Gastrocnemius medialis (tissue), 4 donors: ENCODE measurements at regions not wholly inside any gene's neighbourhood (a gene's known extent, or its start where the extent isn't known, plus 50 kb on each side); places are given as distances from the start of the nearest gene placed in this dataset.

Experiments used
- ATAC-seq, 2 donors: fragments of 150-250 bp; one replicate each; pipeline ENCODE4 v1.9.1; 2016
- DNase-seq, 2 donors: peaks; one replicate each; pipeline ENCODE4 v3.0.0-alpha.2; 2019
- H3K27ac ChIP-seq, 4 donors: fragments of 200-600 bp; sonication (generic); 1 replicate in 1 of 4; 2 replicates in 3 of 4; pipeline ENCODE4 v1.5.1; 2016 to 2018; ENCODE audit warnings: mild to moderate bottlenecking in 2 of 4, moderate library complexity in 1 of 4
- H3K27me3 ChIP-seq, 3 donors: fragments of 200-600 bp; sonication (generic) in 2 of 3; 1 replicate in 1 of 3; 2 replicates in 2 of 3; pipeline versions ENCODE4 v1.5.1 to v1.6.0; 2016 to 2019; ENCODE audit warnings: mild to moderate bottlenecking in 1 of 3, moderate library complexity in 1 of 3
- H3K36me3 ChIP-seq, 2 donors: fragments of 200-600 bp; sonication (generic) in 1 of 2; one replicate each; pipeline ENCODE4 v1.5.1; 2017 to 2018
- H3K4me1 ChIP-seq, 2 donors: fragments of 200-600 bp; sonication (generic) in 1 of 2; one replicate each; pipeline ENCODE4 v1.5.1; 2016 to 2017; ENCODE audit warnings: mild to moderate bottlenecking in 2 of 2
- H3K4me3 ChIP-seq, 4 donors: fragments of 200-600 bp; sonication (generic) in 3 of 4; 1 replicate in 1 of 4; 2 replicates in 3 of 4; pipeline ENCODE4 v1.5.1; 2016 to 2019; ENCODE audit warnings: mild to moderate bottlenecking in 2 of 4
- H3K9me3 ChIP-seq, 3 donors: fragments of 200-600 bp; sonication (generic) in 2 of 3; 1 replicate in 1 of 3; 2 replicates in 2 of 3; pipeline ENCODE4 v1.5.1; 2016 to 2019
- POLR2A ChIP-seq, 2 donors: fragments of 450-650 bp; IDR thresholded peaks; one replicate each; pipeline ENCODE4 v1.6.1; 2017; ENCODE audit warnings: antibody characterized with exemption in 2 of 2, mild to moderate bottlenecking in 2 of 2, moderate library complexity in 2 of 2
- in situ Hi-C, 4 donors: fragments of 200-750 bp; cut with MboI; loops; one replicate each; pipeline versions ENCODE4 v1.15.0 to v1.8.0; 2017; ENCODE audit warnings: low sequenced_read_pairs in 4 of 4
- intact Hi-C: fragments of 100-400 bp; cut with DNase I; formaldehyde crosslinking; loops from one replicate; pipeline ENCODE4 v1.15.1; 2023; ENCODE audit warnings: low total_unique reads
- TF ChIP-seq, protein P1 (sequence below), 5 experiments: fragments of 450-650 bp in 3 of 5; fragments of 200-600 bp in 2 of 5; sonication (generic) in 2 of 5; IDR thresholded peaks in 4 of 5; conservative IDR thresholded peaks in 1 of 5; 1 replicate in 4 of 5; 2 replicates in 1 of 5; pipeline ENCODE4 v1.5.1; 2016 to 2019; ENCODE audit warnings: antibody characterized with exemption in 5 of 5, mild to moderate bottlenecking in 3 of 5, moderate library complexity in 3 of 5

DNA sequence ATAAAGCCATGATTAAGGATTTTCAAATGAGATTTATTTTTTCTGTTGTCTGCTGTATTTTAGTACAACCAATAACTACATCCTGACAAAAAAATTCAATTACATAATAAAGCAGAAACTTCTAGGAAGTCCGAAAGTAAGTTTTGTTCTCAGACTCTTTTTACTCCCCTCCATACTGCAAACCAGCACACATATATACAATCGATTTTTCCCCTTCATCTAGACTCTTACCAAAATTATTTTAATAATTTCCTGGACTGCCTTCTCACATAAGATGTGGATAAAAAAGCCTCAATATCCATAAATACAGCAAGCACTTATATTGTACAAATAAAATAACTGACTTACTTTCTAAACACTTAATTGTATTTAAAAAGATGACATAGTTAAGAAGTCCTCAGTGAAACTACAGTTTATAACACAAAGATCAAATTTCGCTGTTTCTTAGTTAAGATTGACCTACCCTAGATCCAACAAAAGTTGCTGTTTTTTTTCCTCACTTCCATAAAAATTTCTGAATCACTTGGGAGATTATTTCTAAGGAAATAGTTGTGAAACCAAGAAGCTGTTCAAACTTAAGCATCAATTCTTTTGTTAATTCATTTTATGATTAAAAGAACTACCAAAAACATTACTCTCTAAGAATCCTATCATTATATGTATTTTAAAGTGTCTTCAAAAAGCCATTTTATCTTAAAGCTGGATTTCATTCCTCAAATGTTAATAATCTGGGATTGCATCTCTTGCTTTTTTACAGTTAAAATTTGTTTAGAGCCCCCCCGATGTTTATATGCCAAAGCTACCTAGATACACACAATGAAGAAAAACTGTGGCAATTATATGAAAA is 74.7 kb upstream of the IFNE start:
- Histone ChIP-seq H3K4me1 (peaks cover 0 to 8% of the 10 kb centered on the region in 2 donors), H3K4me3 (no peak overlapping the region), H3K9me3 (no peaks in the 10 kb centered on the region), H3K27me3 (peaks cover 31 to 49% (median 39%) of the 10 kb centered on the region in 3 donors), H3K27ac (no peak overlapping the region), H3K36me3 (no peaks in the 10 kb centered on the region)
- no peak for ATAC-seq
- TF ChIP-seq POLR2A (IDR thresholded peaks at IDR 0.05): no peak
- TF ChIP-seq, protein P1, sequence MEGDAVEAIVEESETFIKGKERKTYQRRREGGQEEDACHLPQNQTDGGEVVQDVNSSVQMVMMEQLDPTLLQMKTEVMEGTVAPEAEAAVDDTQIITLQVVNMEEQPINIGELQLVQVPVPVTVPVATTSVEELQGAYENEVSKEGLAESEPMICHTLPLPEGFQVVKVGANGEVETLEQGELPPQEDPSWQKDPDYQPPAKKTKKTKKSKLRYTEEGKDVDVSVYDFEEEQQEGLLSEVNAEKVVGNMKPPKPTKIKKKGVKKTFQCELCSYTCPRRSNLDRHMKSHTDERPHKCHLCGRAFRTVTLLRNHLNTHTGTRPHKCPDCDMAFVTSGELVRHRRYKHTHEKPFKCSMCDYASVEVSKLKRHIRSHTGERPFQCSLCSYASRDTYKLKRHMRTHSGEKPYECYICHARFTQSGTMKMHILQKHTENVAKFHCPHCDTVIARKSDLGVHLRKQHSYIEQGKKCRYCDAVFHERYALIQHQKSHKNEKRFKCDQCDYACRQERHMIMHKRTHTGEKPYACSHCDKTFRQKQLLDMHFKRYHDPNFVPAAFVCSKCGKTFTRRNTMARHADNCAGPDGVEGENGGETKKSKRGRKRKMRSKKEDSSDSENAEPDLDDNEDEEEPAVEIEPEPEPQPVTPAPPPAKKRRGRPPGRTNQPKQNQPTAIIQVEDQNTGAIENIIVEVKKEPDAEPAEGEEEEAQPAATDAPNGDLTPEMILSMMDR (IDR thresholded peaks at IDR 0.05 in 4 of 5, conservative IDR thresholded peaks at IDR 0.05 in 1 of 5): no peak
- DNase-seq: no peak
- in situ Hi-C loops: loop anchor here in 1 of 4 donors (25.0 kb wide), 1 partner anchor 105 kb away; no protein-coding TSS in a partner anchor
- intact Hi-C loops: no loop called here

DNA sequence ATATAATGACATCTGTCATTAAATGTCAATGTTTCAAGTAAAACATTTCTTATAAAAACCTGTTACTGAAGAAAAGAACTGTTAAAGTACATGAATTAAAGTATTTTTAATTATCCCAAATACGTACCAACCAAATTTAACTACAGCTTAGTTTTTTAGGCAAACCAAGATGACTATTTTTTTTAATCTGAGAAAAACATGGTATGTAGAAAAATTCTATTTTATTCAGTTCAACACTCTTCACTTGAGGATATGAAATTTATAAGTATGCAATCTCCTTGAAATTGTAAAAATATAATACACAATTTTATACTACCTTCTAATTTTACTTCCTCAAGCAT is 75.3 kb upstream of the IFNE start:
- Histone ChIP-seq H3K9me3 (no peaks in the 10 kb centered on the region), H3K36me3 (no peaks in the 10 kb centered on the region), H3K4me3 (no peak overlapping the region), H3K4me1 (peaks cover 0 to 8% of the 10 kb centered on the region in 2 donors), H3K27me3 (peaks cover 31 to 49% (median 40%) of the 10 kb centered on the region in 3 donors), H3K27ac (no peak overlapping the region)
- intact Hi-C loops (no loop called here), in situ Hi-C loops (loop anchor here in 1 of 4 donors (25.0 kb wide), 1 partner anchor 105 kb away; no protein-coding TSS in a partner anchor)
- DNase-seq (no peak), ATAC-seq (no peak)
- TF ChIP-seq, protein P1 (IDR thresholded peaks at IDR 0.05 in 4 of 5, conservative IDR thresholded peaks at IDR 0.05 in 1 of 5): no peak
- TF ChIP-seq POLR2A (IDR thresholded peaks at IDR 0.05): no peak

DNA sequence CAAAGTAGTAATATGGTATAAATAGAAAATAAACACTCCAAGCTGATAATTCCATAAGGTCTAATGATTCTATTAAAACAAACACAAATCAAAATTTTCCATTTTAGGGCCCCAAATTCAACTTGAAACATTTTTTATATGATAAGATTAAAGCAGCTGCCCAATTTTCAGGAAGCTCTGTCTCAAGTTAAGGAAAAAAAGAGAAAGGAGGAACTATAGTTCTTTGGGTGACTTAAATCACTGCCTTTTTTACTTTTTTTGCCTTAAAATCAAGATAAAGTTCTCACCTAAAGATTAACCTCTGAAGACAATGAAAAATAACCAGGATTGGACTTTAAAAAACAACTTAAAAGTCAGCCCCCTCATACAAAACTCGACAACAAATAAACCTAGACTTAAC is 76.0 kb upstream of the IFNE start:
- no peak for TF ChIP-seq POLR2A (IDR thresholded peaks at IDR 0.05)
- TF ChIP-seq, protein P1 (IDR thresholded peaks at IDR 0.05 in 4 of 5, conservative IDR thresholded peaks at IDR 0.05 in 1 of 5): no peak
- in situ Hi-C loops: loop anchor here in 1 of 4 donors (25.0 kb wide), 1 partner anchor 104 kb away; no protein-coding TSS in a partner anchor

DNA sequence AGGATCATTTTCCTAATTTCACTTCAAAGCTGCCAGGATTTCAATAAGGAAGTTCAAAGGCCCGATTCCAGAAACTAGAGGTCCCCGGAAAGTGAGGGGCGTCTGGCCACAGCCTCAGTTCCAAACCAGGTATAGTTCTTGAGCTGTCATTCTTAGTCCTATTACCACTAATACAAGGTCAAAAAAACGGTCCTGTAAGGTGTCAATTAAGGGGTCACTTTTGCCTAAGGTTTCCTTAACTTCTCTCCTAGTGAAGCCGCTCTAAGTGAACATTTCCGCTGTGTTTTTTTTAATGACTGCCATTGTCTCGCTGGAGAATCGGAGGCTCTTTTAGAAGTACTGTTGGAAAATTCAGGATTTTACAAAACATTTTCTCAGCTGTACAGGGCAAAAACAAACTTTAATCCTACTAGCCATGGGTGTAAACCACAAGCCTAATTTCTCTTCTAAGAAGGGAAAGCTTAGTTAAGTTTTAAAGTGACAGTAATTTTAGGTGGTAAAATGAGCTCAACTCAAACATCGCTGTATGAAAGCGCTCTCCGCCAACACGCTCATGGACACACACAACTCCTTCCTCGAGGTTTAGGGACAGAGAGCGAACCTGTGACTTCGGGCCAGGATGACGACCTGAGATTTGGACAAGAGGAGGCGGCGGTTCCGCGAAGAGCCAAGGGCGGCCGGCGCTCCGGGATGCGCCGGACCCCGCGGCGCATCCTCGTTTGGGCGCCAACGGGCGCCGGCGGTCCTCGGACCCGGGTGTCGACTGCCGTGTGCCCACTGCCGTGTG is 76.7 kb upstream of the IFNE start:
- peaks cover 0 to 8% of the 10 kb centered on the region in 2 donors for H3K4me1 ChIP-seq
- intact Hi-C loops: no loop called here
- no peaks in the 10 kb centered on the region for H3K36me3 ChIP-seq
- H3K27ac ChIP-seq: no peak overlapping the region
- DNase-seq: no peak
- H3K9me3 ChIP-seq: no peaks in the 10 kb centered on the region
- no peak for ATAC-seq
- TF ChIP-seq POLR2A (IDR thresholded peaks at IDR 0.05): no peak
- TF ChIP-seq, protein P1 (IDR thresholded peaks at IDR 0.05 in 4 of 5, conservative IDR thresholded peaks at IDR 0.05 in 1 of 5): no peak
- in situ Hi-C loops: loop anchor here in 1 of 4 donors (25.0 kb wide), 1 partner anchor 103 kb away; no protein-coding TSS in a partner anchor
- H3K27me3 ChIP-seq: peaks cover 31 to 53% (median 40%) of the 10 kb centered on the region in 3 donors
- H3K4me3 ChIP-seq: peak overlapping the region; percentile 44 to 58 (median 50)

More for the DNA sequence above, 76.0 kb upstream of the IFNE start:
- ATAC-seq (no peak), DNase-seq (no peak)
- intact Hi-C loops: no loop called here
- H3K27me3 ChIP-seq: peaks cover 31 to 49% (median 40%) of the 10 kb centered on the region in 3 donors
- H3K27ac ChIP-seq: no peak overlapping the region
- no peaks in the 10 kb centered on the region for H3K9me3 ChIP-seq
- peaks cover 0 to 8% of the 10 kb centered on the region in 2 donors for H3K4me1 ChIP-seq
- H3K36me3 ChIP-seq: no peaks in the 10 kb centered on the region
- no peak overlapping the region for H3K4me3 ChIP-seq
